ENCODE measurements at regions not wholly inside any gene's neighbourhood (a gene's known extent, or its start where the extent isn't known, plus 50 kb on each side); places are given as distances from the start of the nearest gene placed in this dataset.

- no peak overlapping the region for H3K9ac ChIP-seq (ENCODE audit: low read depth, low read length)
- H3K4me1 ChIP-seq (ENCODE audit: control insufficient read depth, insufficient read depth, low read length): peaks cover 53% of the 10 kb centered on the region
- no peaks in the 10 kb centered on the region for H3K36me3 ChIP-seq (ENCODE audit: control insufficient read depth, insufficient read depth, low read length)
- peak overlapping the region; percentile 27; the same call in 1 of the 2 replicates for H3K4me3 ChIP-seq (ENCODE audit: low read depth, low read length)
- no peak overlapping the region for H3K27ac ChIP-seq (ENCODE audit: low read depth, low read length)
- peaks cover 35% of the 10 kb centered on the region for H3K27me3 ChIP-seq (ENCODE audit: control insufficient read depth, insufficient read depth, low read length)
- no peaks in the 10 kb centered on the region for H3K9me3 ChIP-seq (ENCODE audit: control insufficient read depth, insufficient read depth, low read length)
Observed at GRCh38 chr16:54594601-54595391, 308.2 kb upstream of the IRX3 start.

GRCh38 chr16:54591816-54592246 is 305.2 kb upstream of the IRX3 start:
- Histone ChIP-seq H3K27me3 (ENCODE audit: control insufficient read depth, insufficient read depth, low read length) (peaks cover 35% of the 10 kb centered on the region), H3K9me3 (ENCODE audit: control insufficient read depth, insufficient read depth, low read length) (no peaks in the 10 kb centered on the region), H3K4me1 (ENCODE audit: control insufficient read depth, insufficient read depth, low read length) (peaks cover 61% of the 10 kb centered on the region)

GRCh38 chr16:54590836-54591235 is 304.2 kb upstream of the IRX3 start:
- Histone ChIP-seq H3K27me3 (ENCODE audit: control insufficient read depth, insufficient read depth, low read length) (peaks cover 30% of the 10 kb centered on the region), H3K9me3 (ENCODE audit: control insufficient read depth, insufficient read depth, low read length) (no peaks in the 10 kb centered on the region), H3K27ac (ENCODE audit: low read depth, low read length) (peak overlapping the region; percentile 47), H3K36me3 (ENCODE audit: control insufficient read depth, insufficient read depth, low read length) (no peaks in the 10 kb centered on the region), H3K4me3 (ENCODE audit: low read depth, low read length) (no peak overlapping the region), H3K4me1 (ENCODE audit: control insufficient read depth, insufficient read depth, low read length) (peaks cover 68% of the 10 kb centered on the region), H3K9ac (ENCODE audit: low read depth, low read length) (no peak overlapping the region)

More at GRCh38 chr16:54591816-54592246, 305.2 kb upstream of the IRX3 start:
- Histone ChIP-seq H3K4me3 (ENCODE audit: low read depth, low read length) (peak overlapping the region; percentile 22; the same call in 1 of the 2 replicates), H3K27ac (ENCODE audit: low read depth, low read length) (peak overlapping the region; percentile 47), H3K36me3 (ENCODE audit: control insufficient read depth, insufficient read depth, low read length) (no peaks in the 10 kb centered on the region), H3K9ac (ENCODE audit: low read depth, low read length) (no peak overlapping the region)

- Histone ChIP-seq H3K9ac (ENCODE audit: low read depth, low read length) (no peak overlapping the region), H3K36me3 (ENCODE audit: control insufficient read depth, insufficient read depth, low read length) (no peaks in the 10 kb centered on the region), H3K27me3 (ENCODE audit: control insufficient read depth, insufficient read depth, low read length) (peaks cover 18% of the 10 kb centered on the region), H3K4me3 (ENCODE audit: low read depth, low read length) (no peak overlapping the region), H3K27ac (ENCODE audit: low read depth, low read length) (no peak overlapping the region), H3K9me3 (ENCODE audit: control insufficient read depth, insufficient read depth, low read length) (no peaks in the 10 kb centered on the region), H3K4me1 (ENCODE audit: control insufficient read depth, insufficient read depth, low read length) (peaks cover 69% of the 10 kb centered on the region)
Observed at GRCh38 chr16:54589326-54589725, 302.7 kb upstream of the IRX3 start.

GRCh38 chr16:54588026-54588425 is 301.4 kb upstream of the IRX3 start:
- Histone ChIP-seq H3K9me3 (ENCODE audit: control insufficient read depth, insufficient read depth, low read length) (no peaks in the 10 kb centered on the region), H3K4me3 (ENCODE audit: low read depth, low read length) (no peak overlapping the region), H3K27me3 (ENCODE audit: control insufficient read depth, insufficient read depth, low read length) (peaks cover 6% of the 10 kb centered on the region; the same call in 1 of the 2 replicates), H3K9ac (ENCODE audit: low read depth, low read length) (no peak overlapping the region), H3K4me1 (ENCODE audit: control insufficient read depth, insufficient read depth, low read length) (peaks cover 58% of the 10 kb centered on the region), H3K27ac (ENCODE audit: low read depth, low read length) (no peak overlapping the region), H3K36me3 (ENCODE audit: control insufficient read depth, insufficient read depth, low read length) (no peaks in the 10 kb centered on the region)

GRCh38 chr16:54587176-54587515 is 300.6 kb upstream of the IRX3 start:
- no peaks in the 10 kb centered on the region for H3K36me3 ChIP-seq (ENCODE audit: control insufficient read depth, insufficient read depth, low read length)
- H3K27me3 ChIP-seq (ENCODE audit: control insufficient read depth, insufficient read depth, low read length): no peaks in the 10 kb centered on the region
- no peak overlapping the region for H3K4me3 ChIP-seq (ENCODE audit: low read depth, low read length)
- no peak overlapping the region for H3K27ac ChIP-seq (ENCODE audit: low read depth, low read length)
- H3K9me3 ChIP-seq (ENCODE audit: control insufficient read depth, insufficient read depth, low read length): no peaks in the 10 kb centered on the region
- H3K4me1 ChIP-seq (ENCODE audit: control insufficient read depth, insufficient read depth, low read length): peaks cover 49% of the 10 kb centered on the region
- no peak overlapping the region for H3K9ac ChIP-seq (ENCODE audit: low read depth, low read length)

GRCh38 chr16:54586474-54587175 is 300.0 kb upstream of the IRX3 start:
- Histone ChIP-seq H3K9ac (ENCODE audit: low read depth, low read length) (no peak overlapping the region), H3K27me3 (ENCODE audit: control insufficient read depth, insufficient read depth, low read length) (no peaks in the 10 kb centered on the region), H3K27ac (ENCODE audit: low read depth, low read length) (no peak overlapping the region), H3K4me1 (ENCODE audit: control insufficient read depth, insufficient read depth, low read length) (peaks cover 44% of the 10 kb centered on the region), H3K4me3 (ENCODE audit: low read depth, low read length) (no peak overlapping the region), H3K36me3 (ENCODE audit: control insufficient read depth, insufficient read depth, low read length) (no peaks in the 10 kb centered on the region), H3K9me3 (ENCODE audit: control insufficient read depth, insufficient read depth, low read length) (no peaks in the 10 kb centered on the region)

GRCh38 chr16:54585998-54586340 is 299.4 kb upstream of the IRX3 start:
- Histone ChIP-seq H3K36me3 (ENCODE audit: control insufficient read depth, insufficient read depth, low read length) (no peaks in the 10 kb centered on the region), H3K27ac (ENCODE audit: low read depth, low read length) (peak overlapping the region; percentile 67), H3K9me3 (ENCODE audit: control insufficient read depth, insufficient read depth, low read length) (no peaks in the 10 kb centered on the region), H3K4me3 (ENCODE audit: low read depth, low read length) (0 out of 2 replicates have a peak overlapping the region, but pooled peaks have one; percentile 7), H3K27me3 (ENCODE audit: control insufficient read depth, insufficient read depth, low read length) (no peaks in the 10 kb centered on the region), H3K4me1 (ENCODE audit: control insufficient read depth, insufficient read depth, low read length) (peaks cover 37% of the 10 kb centered on the region), H3K9ac (ENCODE audit: low read depth, low read length) (0 out of 2 replicates have a peak overlapping the region, but pooled peaks have one; percentile 15)

- H3K4me3 ChIP-seq (ENCODE audit: low read depth, low read length): 0 out of 2 replicates have a peak overlapping the region, but pooled peaks have one; percentile 7
- H3K4me1 ChIP-seq (ENCODE audit: control insufficient read depth, insufficient read depth, low read length): peaks cover 31% of the 10 kb centered on the region
- peak overlapping the region; percentile 67 for H3K27ac ChIP-seq (ENCODE audit: low read depth, low read length)
- no peaks in the 10 kb centered on the region for H3K9me3 ChIP-seq (ENCODE audit: control insufficient read depth, insufficient read depth, low read length)
- H3K36me3 ChIP-seq (ENCODE audit: control insufficient read depth, insufficient read depth, low read length): no peaks in the 10 kb centered on the region
- peak overlapping the region; percentile 42; the same call in 1 of the 2 replicates for H3K9ac ChIP-seq (ENCODE audit: low read depth, low read length)
- no peaks in the 10 kb centered on the region for H3K27me3 ChIP-seq (ENCODE audit: control insufficient read depth, insufficient read depth, low read length)
Observed at GRCh38 chr16:54585094-54585997, 298.8 kb upstream of the IRX3 start.

- Histone ChIP-seq H3K36me3 (ENCODE audit: control insufficient read depth, insufficient read depth, low read length) (no peaks in the 10 kb centered on the region), H3K9ac (ENCODE audit: low read depth, low read length) (no peak overlapping the region), H3K9me3 (ENCODE audit: control insufficient read depth, insufficient read depth, low read length) (no peaks in the 10 kb centered on the region), H3K4me1 (ENCODE audit: control insufficient read depth, insufficient read depth, low read length) (peaks cover 21% of the 10 kb centered on the region), H3K27me3 (ENCODE audit: control insufficient read depth, insufficient read depth, low read length) (no peaks in the 10 kb centered on the region), H3K27ac (ENCODE audit: low read depth, low read length) (no peak overlapping the region), H3K4me3 (ENCODE audit: low read depth, low read length) (no peak overlapping the region)
Observed at GRCh38 chr16:54584121-54584520, 297.5 kb upstream of the IRX3 start.

Data from HUES48 (cell line).